22Rv1 (cell line): ENCODE measurements at regions not wholly inside any gene's neighbourhood (a gene's known extent, or its start where the extent isn't known, plus 50 kb on each side); places are given as distances from the start of the nearest gene placed in this dataset.

ENCODE experiments used
- H3K27ac ChIP-seq: fragments of 450-650 bp; 2 replicates; pipeline ENCODE4 v1.5.1; 2017
- CTCF ChIP-seq: fragments of 450-650 bp; IDR thresholded peaks from 2 replicates; pipeline ENCODE4 v1.5.1; 2017; ENCODE audit warnings: mild to moderate bottlenecking
- ZFX ChIP-seq: fragments of 450-650 bp; IDR thresholded peaks from 2 replicates; pipeline ENCODE4 v1.6.1; 2017; ENCODE audit warnings: antibody characterized with exemption, borderline replicate concordance

DNA sequence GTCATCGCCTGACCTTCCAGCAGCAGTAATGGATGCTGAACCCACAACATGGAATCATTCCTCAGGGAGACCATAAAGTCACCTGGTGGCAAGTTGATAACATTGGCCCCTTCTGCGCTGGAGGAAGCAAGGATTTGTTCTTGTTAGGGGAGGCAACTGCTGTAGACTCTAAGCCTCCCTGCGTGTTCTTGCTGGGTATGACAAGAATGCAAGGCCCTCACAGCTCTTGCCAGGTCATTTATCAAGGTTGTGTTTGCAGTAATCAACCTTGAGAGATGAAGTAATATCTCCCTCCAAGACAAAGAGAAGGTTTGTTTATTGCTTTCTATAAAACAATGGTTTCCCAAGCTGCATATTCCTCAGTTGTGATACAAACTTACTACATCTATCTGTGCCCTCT is 80.9 kb downstream of the PERP start:
- TF ChIP-seq CTCF: no peak
- no peak for TF ChIP-seq ZFX
- no peak overlapping the region for H3K27ac ChIP-seq

DNA sequence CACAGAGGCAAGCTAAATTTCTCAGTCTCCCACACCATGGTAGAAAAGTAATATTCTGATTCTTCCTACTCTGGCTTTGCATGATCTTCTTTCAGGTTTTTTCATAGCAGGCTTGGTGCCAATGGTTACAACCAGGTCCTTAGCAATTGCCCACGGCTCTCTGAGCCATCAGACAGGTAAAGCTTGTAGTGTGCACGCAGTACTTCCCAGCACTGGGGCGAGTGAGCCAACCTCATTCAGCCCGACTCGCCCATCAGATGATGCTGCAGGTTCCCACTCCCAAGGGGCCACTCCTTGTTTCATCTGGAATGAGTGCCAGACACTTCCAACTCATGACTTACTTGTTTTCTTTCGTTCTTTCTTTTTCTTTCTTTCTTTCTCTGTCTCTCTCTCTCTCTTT is 78.3 kb downstream of the PERP start:
- no peak for TF ChIP-seq ZFX
- no peak for TF ChIP-seq CTCF

GRCh38 chr6:138030872-138031271 is 76.3 kb downstream of the PERP start:
- H3K27ac ChIP-seq: no peak overlapping the region
- TF ChIP-seq CTCF: no peak
- no peak for TF ChIP-seq ZFX

More for the DNA sequence above, 78.3 kb downstream of the PERP start:
- no peak overlapping the region for H3K27ac ChIP-seq

- H3K27ac ChIP-seq: no peak overlapping the region
- TF ChIP-seq CTCF: no peak
- no peak for TF ChIP-seq ZFX
Measured at GRCh38 chr6:138031417-138031816, 75.8 kb downstream of the PERP start.

DNA sequence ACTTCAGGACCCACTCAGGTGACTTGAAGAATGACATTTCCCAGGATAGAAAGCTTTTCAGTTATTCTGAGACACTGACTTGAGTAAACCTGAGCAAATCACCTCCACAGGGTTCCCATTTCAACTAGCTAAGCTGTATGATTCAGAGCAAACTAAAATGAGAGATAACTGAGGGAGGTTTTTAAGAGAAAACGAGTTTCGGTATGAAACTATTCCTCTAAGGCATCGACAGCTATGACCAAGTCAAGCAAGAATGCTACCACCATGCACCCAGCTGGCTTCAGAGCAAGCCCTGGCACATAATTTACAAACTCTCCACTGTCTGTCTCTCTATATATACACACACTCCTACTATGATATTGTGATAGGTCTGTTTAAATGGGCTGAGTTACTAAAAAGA is 75.4 kb downstream of the PERP start:
- no peak overlapping the region for H3K27ac ChIP-seq
- TF ChIP-seq CTCF (no peak), ZFX (no peak)

DNA sequence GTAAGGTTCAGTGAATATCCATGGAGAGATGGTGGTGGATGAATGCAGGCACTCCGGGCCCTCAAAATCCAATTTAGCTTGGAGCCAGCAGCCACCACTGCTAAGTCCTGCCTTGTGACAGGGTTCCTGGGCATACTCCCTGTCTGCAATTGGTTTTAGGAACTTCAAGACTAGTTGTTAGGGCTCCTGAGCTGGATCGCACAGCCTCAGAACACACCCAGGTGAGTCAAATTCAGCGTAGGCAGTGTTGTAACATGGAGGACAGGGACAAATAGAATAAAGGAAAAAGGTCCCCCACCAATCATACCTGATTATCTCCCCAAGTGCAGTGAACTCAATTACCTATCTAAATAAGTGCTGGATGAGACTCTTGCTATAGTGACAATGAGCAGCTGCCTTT is 74.6 kb downstream of the PERP start:
- no peak for TF ChIP-seq ZFX
- TF ChIP-seq CTCF: no peak
- no peak overlapping the region for H3K27ac ChIP-seq

DNA sequence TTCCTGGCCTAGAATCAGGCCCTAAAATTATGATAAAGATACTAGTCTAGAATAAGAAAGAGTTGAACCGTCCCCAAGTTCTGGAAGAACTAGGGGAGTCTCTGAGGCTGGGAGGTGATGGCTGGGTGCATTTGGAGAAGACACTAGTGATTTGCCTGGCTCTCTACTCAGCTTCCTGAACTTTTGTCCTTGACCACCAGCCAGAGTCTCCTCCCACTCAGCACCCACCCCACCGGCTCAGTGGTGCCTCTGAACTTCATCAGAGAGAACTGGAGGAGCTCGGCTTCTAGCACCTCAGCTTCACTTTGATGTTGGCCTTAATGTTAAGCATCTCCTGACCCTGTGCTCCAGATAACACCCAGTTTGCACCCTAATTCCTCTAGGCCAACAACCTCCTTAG is 73.0 kb downstream of the PERP start:
- H3K27ac ChIP-seq: no peak overlapping the region
- TF ChIP-seq CTCF (no peak), ZFX (no peak)
